H1 (cell line): ENCODE measurements at regions not wholly inside any gene's neighbourhood (a gene's known extent, or its start where the extent isn't known, plus 50 kb on each side); places are given as distances from the start of the nearest gene placed in this dataset.

Source experiments
- CTCF ChIA-PET: fragments of 300-600 bp; sonication (Branson Sonifier 250); formaldehyde crosslinking; loops from one replicate; lab custom pipeline; 2021; ENCODE audit not compliant: partially characterized antibody; lab: Charles Lee
- POLR2A ChIA-PET: fragments of 300-600 bp; sonication (Branson Sonifier 250); formaldehyde crosslinking; loops from one replicate; lab custom pipeline; 2021; ENCODE audit warnings: inconsistent platforms; ENCODE audit not compliant: partially characterized antibody; lab: Charles Lee
- DNase-seq, 2 experiments: peaks; one replicate each; pipeline versions ENCODE4 v3.0.0 to v3.0.0-alpha.2; 2010 to 2022; ENCODE audit warnings: low spot score in 2 of 2, low read depth in 1 of 2, mixed read lengths in 1 of 2
- FAIRE-seq: peaks from 2 replicates; lab custom pipeline; 2011; peaks lifted over from hg19 to GRCh38; lab: Jason Lieb, UNC
- H2AFZ ChIP-seq: 2 replicates; pipeline ENCODE4 v1.8.1; 2012; ENCODE audit warnings: low read length, inconsistent platforms
- H2AK5ac ChIP-seq: 2 replicates; pipeline ENCODE4 v1.6.1; 2013; ENCODE audit warnings: low read depth, low read length
- H2BK120ac ChIP-seq: replicated peaks from 2 replicates; pipeline ENCODE3; 2013; ENCODE audit warnings: low read depth, low read length, inconsistent platforms
- H2BK12ac ChIP-seq: 2 replicates; pipeline ENCODE4 v1.6.1; 2013; ENCODE audit warnings: low read depth, low read length
- H2BK15ac ChIP-seq: 2 replicates; pipeline ENCODE4 v1.6.1; 2013; ENCODE audit warnings: low read length
- H2BK20ac ChIP-seq: 2 replicates; pipeline ENCODE4 v1.6.1; 2013; ENCODE audit warnings: low read length
- H2BK5ac ChIP-seq: 2 replicates; pipeline ENCODE4 v1.6.1; 2013; ENCODE audit warnings: low read depth, low read length
- H3K14ac ChIP-seq: 2 replicates; pipeline ENCODE4 v1.6.1; 2013; ENCODE audit warnings: inconsistent platforms; ENCODE audit not compliant: insufficient read length
- H3K18ac ChIP-seq: 2 replicates; pipeline ENCODE4 v1.6.1; 2013; ENCODE audit warnings: low read length; ENCODE audit errors: extremely low read depth
- H3K23ac ChIP-seq: 2 replicates; pipeline ENCODE4 v1.6.1; 2013; ENCODE audit warnings: inconsistent platforms; ENCODE audit not compliant: insufficient read length
- H3K23me2 ChIP-seq: 2 replicates; pipeline ENCODE4 v1.6.1; 2013; ENCODE audit warnings: low read depth, low read length
- H3K27ac ChIP-seq: 2 replicates; pipeline ENCODE4 v1.6.1; 2011; ENCODE audit warnings: low read depth, low read length, inconsistent platforms
- H3K27me3 ChIP-seq, 4 experiments: replicated peaks in 1 of 4; 1 replicate in 1 of 4; 2 replicates in 3 of 4; pipeline versions ENCODE4 v1.6.1 to v1.8.1; 2011 to 2013; ENCODE audit warnings: low read length in 3 of 4, mild to moderate bottlenecking in 3 of 4, inconsistent platforms in 2 of 4, mixed read lengths in 2 of 4, moderate library complexity in 1 of 4; ENCODE audit not compliant: control insufficient read depth in 3 of 4, insufficient read depth in 3 of 4; ENCODE audit errors: extremely low read depth in 1 of 4
- H3K36me3 ChIP-seq, 4 experiments: 2 replicates each; pipeline versions ENCODE4 v1.6.1 to v1.8.1; 2011 to 2013; ENCODE audit warnings: mild to moderate bottlenecking in 4 of 4, low read length in 3 of 4, moderate library complexity in 2 of 4, control low read depth in 1 of 4, inconsistent platforms in 1 of 4; ENCODE audit not compliant: insufficient read depth in 4 of 4, control insufficient read depth in 2 of 4
- H3K4ac ChIP-seq: replicated peaks from 2 replicates; pipeline ENCODE3; 2013; ENCODE audit warnings: low read length, low read depth, mixed read lengths, inconsistent platforms; ENCODE audit not compliant: insufficient read length
- H3K4me1 ChIP-seq, 4 experiments: replicated peaks in 1 of 4; 1 replicate in 1 of 4; 2 replicates in 3 of 4; pipeline versions ENCODE4 v1.6.1 to v1.8.1; 2011 to 2013; ENCODE audit warnings: low read length in 3 of 4, inconsistent platforms in 2 of 4, mixed read lengths in 1 of 4; ENCODE audit not compliant: insufficient read depth in 4 of 4, control insufficient read depth in 3 of 4
- H3K4me2 ChIP-seq, 2 experiments: 2 replicates each; pipeline versions ENCODE4 v1.6.1 to v1.8.1; 2011 to 2013; ENCODE audit warnings: low read depth in 2 of 2, low read length in 2 of 2, control low read depth in 1 of 2, inconsistent platforms in 1 of 2, mild to moderate bottlenecking in 1 of 2; ENCODE audit not compliant: insufficient read depth in 1 of 2
- H3K4me3 ChIP-seq, 4 experiments: fragments of 200-600, 300-600 bp in 1 of 4; sonication (generic), shearing (Covaris generic), sonication (Bioruptor Twin) in 1 of 4; 2 replicates each; pipeline versions ENCODE4 v1.5.1 to v1.8.1; 2011 to 2016; ENCODE audit warnings: low read length in 4 of 4, low read depth in 3 of 4, control low read depth in 2 of 4, inconsistent platforms in 2 of 4, mild to moderate bottlenecking in 2 of 4, mixed read lengths in 1 of 4, moderate library complexity in 1 of 4; ENCODE audit not compliant: insufficient read depth in 2 of 4; ENCODE audit errors: extremely low read depth in 1 of 4
- H3K56ac ChIP-seq: replicated peaks from 2 replicates; pipeline ENCODE3; 2013; ENCODE audit warnings: low read depth, mild to moderate bottlenecking, mixed read lengths, low read length, inconsistent platforms; ENCODE audit not compliant: insufficient read length
- H3K79me1 ChIP-seq: 2 replicates; pipeline ENCODE4 v1.6.1; 2013; ENCODE audit warnings: low read depth, low read length, control low read depth
- H3K79me2 ChIP-seq, 2 experiments: 2 replicates each; pipeline versions ENCODE4 v1.6.1 to v1.8.1; 2012 to 2013; ENCODE audit warnings: low read length in 2 of 2, mild to moderate bottlenecking in 2 of 2, inconsistent platforms in 1 of 2; ENCODE audit not compliant: insufficient read depth in 2 of 2, control insufficient read depth in 1 of 2
- H3K9ac ChIP-seq, 4 experiments: replicated peaks in 1 of 4; 1 replicate in 1 of 4; 2 replicates in 3 of 4; pipeline versions ENCODE4 v1.6.1 to v1.8.1; 2011 to 2013; ENCODE audit warnings: low read depth in 3 of 4, low read length in 3 of 4, control low read depth in 2 of 4, mild to moderate bottlenecking in 2 of 4, moderate library complexity in 2 of 4, inconsistent platforms in 1 of 4; ENCODE audit errors: extremely low read depth in 1 of 4
- H3K9me3 ChIP-seq, 2 experiments: 2 replicates each; pipeline versions ENCODE4 v1.6.1 to v1.8.1; 2012 to 2013; ENCODE audit warnings: mild to moderate bottlenecking in 2 of 2, moderate library complexity in 2 of 2, control low read depth in 1 of 2, inconsistent platforms in 1 of 2, low read depth in 1 of 2, low read length in 1 of 2, mixed read lengths in 1 of 2; ENCODE audit not compliant: insufficient read depth in 2 of 2
- H4K20me1 ChIP-seq, 2 experiments: replicated peaks in 1 of 2; 2 replicates each; pipeline versions ENCODE3 to v1.8.1; 2011 to 2013; ENCODE audit warnings: inconsistent platforms in 2 of 2, low read length in 2 of 2, mild to moderate bottlenecking in 1 of 2; ENCODE audit not compliant: insufficient read depth in 2 of 2, control insufficient read depth in 1 of 2
- H4K5ac ChIP-seq: 2 replicates; pipeline ENCODE4 v1.6.1; 2013; ENCODE audit warnings: low read length, low read depth, mixed read lengths, inconsistent platforms; ENCODE audit not compliant: insufficient read length
- H4K8ac ChIP-seq: 2 replicates; pipeline ENCODE4 v1.8.0; 2013; ENCODE audit warnings: mild to moderate bottlenecking, moderate library complexity, low read length, inconsistent platforms; ENCODE audit not compliant: insufficient read depth; ENCODE audit errors: extremely low read depth
- H4K91ac ChIP-seq: replicated peaks from 2 replicates; pipeline ENCODE3; 2013; ENCODE audit warnings: low read length, mixed read lengths, inconsistent platforms; ENCODE audit not compliant: insufficient read length
- EGR1 ChIP-seq: IDR thresholded peaks from 2 replicates; pipeline ENCODE4 v1.6.1; 2011; ENCODE audit warnings: low read depth, low read length, borderline replicate concordance
- HDAC2 ChIP-seq, 2 experiments: fragments of 300-600 bp in 1 of 2; sonication (generic) in 1 of 2; IDR thresholded peaks; 2 replicates each; pipeline ENCODE4 v1.6.1; 2011 to 2012; ENCODE audit warnings: low read depth in 2 of 2, low read length in 2 of 2, mild to moderate bottlenecking in 2 of 2, moderate library complexity in 2 of 2, borderline replicate concordance in 1 of 2, inconsistent platforms in 1 of 2
- NRF1 ChIP-seq: IDR thresholded peaks from 2 replicates; pipeline ENCODE4 v1.6.1; 2011; ENCODE audit warnings: mild to moderate bottlenecking, low read depth, low read length, improper control_type of control experiment
- PHF8 ChIP-seq: fragments of 200-600 bp; sonication (generic); conservative IDR thresholded peaks from 2 replicates; pipeline ENCODE4 v1.7.1; 2012; ENCODE audit warnings: low read depth, mild to moderate bottlenecking, inconsistent platforms, low read length, moderate library complexity
- RNF2 ChIP-seq: fragments of 200-900, 300-1000 bp; sonication (generic); IDR thresholded peaks from 2 replicates; pipeline ENCODE4 v1.7.1; 2016; ENCODE audit warnings: borderline replicate concordance, low read depth, mild to moderate bottlenecking, antibody characterized with exemption, low read length; ENCODE audit not compliant: poor library complexity, severe bottlenecking; ENCODE audit errors: missing control alignments
- SP4 ChIP-seq: IDR thresholded peaks from 2 replicates; pipeline ENCODE4 v1.6.1; 2012; ENCODE audit warnings: low read length, inconsistent platforms
- SUZ12 ChIP-seq: fragments of 200-600 bp; sonication (generic); IDR thresholded peaks from 2 replicates; pipeline ENCODE4 v1.6.1; 2012; ENCODE audit warnings: mild to moderate bottlenecking, inconsistent platforms, low read length, moderate library complexity, mixed read lengths
- ZNF274 ChIP-seq: IDR thresholded peaks from 2 replicates; pipeline ENCODE4 v1.7.0; 2012; ENCODE audit warnings: low read length, borderline replicate concordance; ENCODE audit errors: extremely low read depth
- WGBS, 2 experiments: shearing (Covaris generic) in 1 of 2; methylation state at CpG; one replicate each; pipeline versions ENCODE4 v1.1.6 to v1.1.7; 2013 to 2015; ENCODE audit warnings: low lambda C conversion rate in 2 of 2, mixed read lengths in 2 of 2, inconsistent platforms in 1 of 2, low coverage in 1 of 2, missing lambda C conversion rate in 1 of 2; ENCODE audit not compliant: insufficient replicate concordance in 2 of 2, insufficient coverage in 1 of 2, insufficient read length in 1 of 2; ENCODE audit errors: extremely low coverage in 1 of 2, missing lambda C conversion rate in 1 of 2; 5-methylcytosine and 5-hydroxymethylcytosine counted together

- no peak overlapping the region for H3K4me2 ChIP-seq
- H3K4me1 ChIP-seq = no peaks in the 10 kb centered on the region
- no peak overlapping the region for H2BK120ac ChIP-seq
- no peaks in the 10 kb centered on the region for H3K79me1 ChIP-seq
- no peak overlapping the region for H3K27ac ChIP-seq
- no peaks in the 10 kb centered on the region for H3K23me2 ChIP-seq
- no peak overlapping the region for H3K14ac ChIP-seq
- H3K18ac ChIP-seq = no peak overlapping the region
- no peaks in the 10 kb centered on the region for H4K20me1 ChIP-seq
- no peaks in the 10 kb centered on the region for H3K27me3 ChIP-seq
- no peak overlapping the region for H4K5ac ChIP-seq
- no peak overlapping the region for H2AK5ac ChIP-seq
- no peak for DNase-seq
- no peak overlapping the region for H3K23ac ChIP-seq
- no peaks in the 10 kb centered on the region; a peak in 1 of 8 replicates for H3K36me3 ChIP-seq
- TF ChIP-seq SUZ12 (no peak), RNF2 (no peak), EGR1 (no peak), HDAC2 (IDR thresholded peaks at IDR 0.05; ENCODE audit: borderline replicate concordance in 1 of 2, low read depth in 2 of 2, low read length in 2 of 2) (no peak), PHF8 (no peak), NRF1 (no peak), SP4 (no peak), ZNF274 (no peak)
- no peak overlapping the region for H2BK15ac ChIP-seq
- no peak overlapping the region for H4K8ac ChIP-seq
- no peak overlapping the region for H2BK12ac ChIP-seq
- no peak overlapping the region for H3K56ac ChIP-seq
- no peak for FAIRE-seq
- H2BK5ac ChIP-seq = no peak overlapping the region
- ChIA-PET POLR2A (no interaction called here), CTCF (interaction anchor here (1.4 kb wide), 1 partner anchor 12 kb away, joined by 5 read pairs; no protein-coding TSS in a partner anchor)
- H3K9ac ChIP-seq = no peak overlapping the region
- no peak overlapping the region for H2BK20ac ChIP-seq
- no peak overlapping the region for H3K4ac ChIP-seq
- no peak overlapping the region for H3K4me3 ChIP-seq
- peaks cover 18 to 23% of the 10 kb centered on the region in 2 experiments for H3K9me3 ChIP-seq
- H4K91ac ChIP-seq = no peak overlapping the region
- H2AFZ ChIP-seq = no peak overlapping the region
- no peaks in the 10 kb centered on the region for H3K79me2 ChIP-seq
- 85% methylated on average over 5 of the region's 5 CpGs; no CpG with 5 or more reads in 1 of the 2 experiments for WGBS, 2 experiments
Measured at GRCh38 chr18:42409005-42409404, 454.0 kb downstream of the PIK3C3 start.
